ENCODE measurements at regions not wholly inside any gene's neighbourhood (a gene's known extent, or its start where the extent isn't known, plus 50 kb on each side); places are given as distances from the start of the nearest gene placed in this dataset.

- TF ChIP-seq CTCF (conservative IDR thresholded peaks at IDR 0.05; ENCODE audit: low read depth, low read length): no peak
- TF ChIP-seq EZH2 (IDR thresholded peaks at IDR 0.05; ENCODE audit: low read length, unreplicated experiment): no peak
These were observed 977.6 kb downstream of the SLITRK5 start for GRCh38 chr13:88648598-88649373.
